ENCODE measurements at regions not wholly inside any gene's neighbourhood (a gene's known extent, or its start where the extent isn't known, plus 50 kb on each side); places are given as distances from the start of the nearest gene placed in this dataset.

DNA sequence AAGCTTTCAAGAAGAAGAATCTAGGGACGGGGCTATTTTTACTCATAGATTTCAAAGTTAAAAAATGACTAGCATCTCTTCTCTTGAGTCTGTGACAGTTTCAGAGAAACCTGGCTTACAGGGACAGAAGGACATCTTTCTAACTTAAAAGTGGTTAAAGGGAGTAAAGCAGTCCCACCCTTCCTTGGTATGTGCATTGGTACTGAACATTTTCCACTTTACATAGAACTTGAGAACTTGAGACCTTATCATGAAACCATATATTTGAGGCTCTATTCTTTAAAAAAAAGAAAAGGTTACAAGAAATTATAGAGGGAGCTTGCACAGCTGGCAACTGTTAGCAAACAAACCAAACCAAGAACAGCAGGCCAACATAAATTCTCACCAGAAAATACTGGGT, 73.4 kb upstream of the GAREM1 start:
- H3K9me3 Mint-ChIP-seq = peaks cover 17% of the 10 kb centered on the region; the same call in 1 of the 2 replicates
- H3K36me3 Mint-ChIP-seq (ENCODE audit: low read depth) = no peaks in the 10 kb centered on the region
- no peak overlapping the region for H3K27ac Mint-ChIP-seq
- H3K4me3 Mint-ChIP-seq = no peak overlapping the region
- DNase-seq = no peak
- H3K27me3 Mint-ChIP-seq (ENCODE audit: insufficient read depth) = no peaks in the 10 kb centered on the region
- no peaks in the 10 kb centered on the region for H3K4me1 Mint-ChIP-seq (ENCODE audit: low read depth)
- TF ChIP-seq, protein P1, sequence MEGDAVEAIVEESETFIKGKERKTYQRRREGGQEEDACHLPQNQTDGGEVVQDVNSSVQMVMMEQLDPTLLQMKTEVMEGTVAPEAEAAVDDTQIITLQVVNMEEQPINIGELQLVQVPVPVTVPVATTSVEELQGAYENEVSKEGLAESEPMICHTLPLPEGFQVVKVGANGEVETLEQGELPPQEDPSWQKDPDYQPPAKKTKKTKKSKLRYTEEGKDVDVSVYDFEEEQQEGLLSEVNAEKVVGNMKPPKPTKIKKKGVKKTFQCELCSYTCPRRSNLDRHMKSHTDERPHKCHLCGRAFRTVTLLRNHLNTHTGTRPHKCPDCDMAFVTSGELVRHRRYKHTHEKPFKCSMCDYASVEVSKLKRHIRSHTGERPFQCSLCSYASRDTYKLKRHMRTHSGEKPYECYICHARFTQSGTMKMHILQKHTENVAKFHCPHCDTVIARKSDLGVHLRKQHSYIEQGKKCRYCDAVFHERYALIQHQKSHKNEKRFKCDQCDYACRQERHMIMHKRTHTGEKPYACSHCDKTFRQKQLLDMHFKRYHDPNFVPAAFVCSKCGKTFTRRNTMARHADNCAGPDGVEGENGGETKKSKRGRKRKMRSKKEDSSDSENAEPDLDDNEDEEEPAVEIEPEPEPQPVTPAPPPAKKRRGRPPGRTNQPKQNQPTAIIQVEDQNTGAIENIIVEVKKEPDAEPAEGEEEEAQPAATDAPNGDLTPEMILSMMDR (IDR thresholded peaks at IDR 0.05) = no peak

DNA sequence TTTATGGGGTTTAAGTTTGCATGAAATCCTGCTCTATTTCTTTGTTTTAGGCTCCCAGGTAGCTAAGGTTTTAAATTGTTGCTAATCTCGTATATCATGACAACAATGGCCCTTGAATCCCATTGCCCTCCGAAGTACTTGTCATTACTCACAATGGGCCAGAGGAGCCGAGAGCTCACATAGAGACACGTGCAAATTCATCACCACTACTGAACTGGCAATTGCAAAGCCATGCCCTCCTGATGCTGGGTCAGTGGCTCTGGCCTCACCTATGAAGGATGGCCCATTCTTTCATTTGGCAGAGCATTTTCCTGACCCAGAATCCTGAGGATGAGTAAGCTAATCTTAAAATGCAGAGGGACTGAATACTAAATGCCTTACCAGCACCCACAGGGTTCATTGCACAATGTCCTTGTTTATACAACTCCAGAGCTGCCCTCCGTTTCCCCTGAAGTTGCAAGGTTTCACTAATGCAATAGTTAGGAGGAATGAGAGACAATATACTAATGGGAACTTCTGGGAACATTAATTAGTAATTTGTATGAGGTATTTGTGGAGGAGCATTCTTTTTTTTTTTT, 71.6 kb upstream of the GAREM1 start:
- no peak for DNase-seq
- H3K27ac Mint-ChIP-seq = no peak overlapping the region
- H3K36me3 Mint-ChIP-seq (ENCODE audit: low read depth) = no peaks in the 10 kb centered on the region
- H3K27me3 Mint-ChIP-seq (ENCODE audit: insufficient read depth) = no peaks in the 10 kb centered on the region
- H3K4me3 Mint-ChIP-seq = no peak overlapping the region
- TF ChIP-seq, protein P1 (IDR thresholded peaks at IDR 0.05) = no peak
- peaks cover 17% of the 10 kb centered on the region; the same call in 1 of the 2 replicates for H3K9me3 Mint-ChIP-seq
- H3K4me1 Mint-ChIP-seq (ENCODE audit: low read depth) = no peaks in the 10 kb centered on the region

DNA sequence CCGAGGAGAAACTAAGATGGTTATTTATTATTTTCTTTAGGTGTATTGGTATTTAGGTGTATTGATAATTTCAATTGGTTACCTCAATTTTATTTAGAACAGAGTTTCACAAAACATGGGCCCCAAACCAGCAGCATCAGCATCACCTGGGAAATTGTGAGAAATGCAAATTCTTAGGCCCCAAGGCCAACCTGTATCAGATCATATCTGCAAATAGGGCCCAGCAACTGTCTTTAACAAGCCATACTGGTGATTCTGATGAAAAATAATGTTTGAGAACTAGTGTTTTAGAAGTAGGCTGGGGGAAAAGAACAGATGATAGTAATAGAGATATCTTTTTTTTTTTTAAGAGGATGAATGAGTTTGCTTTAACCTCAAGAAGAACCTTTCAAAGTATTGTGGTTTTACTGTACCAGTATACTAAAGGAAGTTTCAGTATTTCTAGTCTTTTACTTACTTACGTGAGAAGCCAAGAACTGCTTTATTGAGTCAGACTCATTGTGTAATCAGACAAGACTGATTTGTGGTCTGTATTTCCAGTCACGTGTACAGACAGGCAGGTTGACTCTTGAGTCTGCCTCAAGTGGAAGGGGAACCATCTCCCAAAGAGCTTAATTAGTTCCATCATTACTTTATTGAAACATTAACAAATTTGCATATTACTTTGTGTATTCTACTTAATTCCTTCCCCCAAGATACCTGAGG, 60.4 kb upstream of the GAREM1 start:
- Mint-ChIP-seq H3K27ac (no peak overlapping the region), H3K4me1 (ENCODE audit: low read depth) (no peaks in the 10 kb centered on the region), H3K9me3 (peaks cover 35% of the 10 kb centered on the region), H3K27me3 (ENCODE audit: insufficient read depth) (no peaks in the 10 kb centered on the region; the same call in 1 of the 2 replicates), H3K36me3 (ENCODE audit: low read depth) (no peaks in the 10 kb centered on the region; the same call in 1 of the 2 replicates), H3K4me3 (no peak overlapping the region)
- TF ChIP-seq, protein P1 (IDR thresholded peaks at IDR 0.05) = no peak
- DNase-seq = no peak

DNA sequence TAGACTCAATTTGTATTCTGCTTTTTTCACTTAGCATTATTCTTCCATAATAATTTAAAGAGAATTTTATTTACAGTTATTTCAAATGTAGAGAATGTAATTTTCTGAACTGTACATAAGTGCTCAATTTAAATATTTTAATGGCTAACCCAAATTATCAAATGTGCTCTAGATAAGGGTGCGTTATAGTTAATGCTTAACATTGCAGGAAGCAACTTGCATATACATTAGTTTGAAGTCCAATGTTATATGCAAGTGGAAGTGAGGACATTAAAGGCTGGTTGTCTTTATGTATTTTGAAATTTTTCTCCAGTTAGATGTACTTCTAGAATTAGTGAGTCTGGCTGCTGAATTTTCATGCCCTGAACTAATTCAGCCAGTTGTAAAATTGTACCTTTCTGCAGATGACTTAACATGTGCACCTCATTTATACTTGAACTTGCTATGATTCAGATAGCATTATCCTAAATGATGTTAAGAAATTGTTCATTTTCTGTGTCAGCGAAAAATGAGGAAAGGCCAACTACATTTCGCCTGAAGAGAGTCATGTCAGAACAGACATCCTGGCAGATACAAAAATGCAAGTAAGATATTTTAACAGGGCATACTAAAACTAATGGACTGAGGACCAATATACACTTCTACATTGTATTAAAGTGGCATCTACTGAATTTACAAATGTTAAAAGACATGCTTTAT, 59.2 kb upstream of the GAREM1 start:
- DNase-seq = no peak
- Mint-ChIP-seq H3K9me3 (peaks cover 36% of the 10 kb centered on the region), H3K27ac (no peak overlapping the region), H3K36me3 (ENCODE audit: low read depth) (no peaks in the 10 kb centered on the region), H3K4me3 (no peak overlapping the region), H3K4me1 (ENCODE audit: low read depth) (no peaks in the 10 kb centered on the region), H3K27me3 (ENCODE audit: insufficient read depth) (no peaks in the 10 kb centered on the region; the same call in 1 of the 2 replicates)
- TF ChIP-seq, protein P1 (IDR thresholded peaks at IDR 0.05) = no peak

DNA sequence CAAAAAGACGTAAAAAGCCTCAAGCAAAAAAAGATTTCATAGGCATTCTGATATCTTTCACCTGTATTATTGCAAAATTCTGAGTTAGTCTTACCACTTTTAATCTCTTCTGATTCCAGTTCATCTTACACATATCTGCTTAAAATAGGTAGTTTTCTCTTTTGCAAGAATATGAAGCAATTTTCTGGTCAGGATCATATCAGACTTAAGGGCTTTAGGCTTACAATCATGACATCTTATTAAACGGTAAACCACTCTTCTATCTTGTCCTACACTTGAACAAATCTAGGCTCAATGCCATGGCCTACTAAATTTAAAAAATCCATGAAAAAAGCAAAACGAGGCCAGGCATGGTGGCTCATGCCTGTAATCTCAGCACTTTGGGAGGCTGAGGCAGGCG, 50.1 kb upstream of the GAREM1 start:
- no peak for DNase-seq
- Mint-ChIP-seq H3K9me3 (peaks cover 28% of the 10 kb centered on the region), H3K4me1 (ENCODE audit: low read depth) (no peaks in the 10 kb centered on the region), H3K27ac (no peak overlapping the region), H3K4me3 (no peak overlapping the region), H3K27me3 (ENCODE audit: insufficient read depth) (no peaks in the 10 kb centered on the region; the same call in 1 of the 2 replicates), H3K36me3 (ENCODE audit: low read depth) (no peaks in the 10 kb centered on the region)
- TF ChIP-seq, protein P1 (IDR thresholded peaks at IDR 0.05) = no peak

Data from HFFc6 (cell line).